Activated B cell treated with CpG ODN at 0.5 μM for 24 hours (primary cell): ENCODE measurements at regions not wholly inside any gene's neighbourhood (a gene's known extent, or its start where the extent isn't known, plus 50 kb on each side); places are given as distances from the start of the nearest gene placed in this dataset.

Experiments used
- ATAC-seq: fragments of 200-7000 bp; cut with Tn5 transposase; one replicate; pipeline ENCODE4 v1.10.0; 2021; ENCODE audit warnings: low read depth, mild to moderate bottlenecking, moderate library complexity
- CTCF ChIA-PET: fragments of 350-600 bp; sonication (Branson Sonifier 250); formaldehyde crosslinking; loops from one replicate; lab custom pipeline; 2021; ENCODE audit warnings: antibody characterized with exemption; lab: Charles Lee
- POLR2A ChIA-PET: fragments of 350-600 bp; sonication (Branson Sonifier 250); formaldehyde crosslinking; loops from one replicate; lab custom pipeline; 2021; ENCODE audit warnings: antibody characterized with exemption; lab: Charles Lee
- DNase-seq: peaks from one replicate; pipeline ENCODE4 v3.0.0; 2022
- H3K27ac Mint-ChIP-seq: one replicate; pipeline ENCODE4 v1.8.0; 2020; ENCODE audit warnings: mixed read lengths
- H3K27me3 Mint-ChIP-seq: one replicate; pipeline ENCODE4 v1.8.0; 2021; ENCODE audit warnings: mixed read lengths
- H3K36me3 Mint-ChIP-seq: one replicate; pipeline ENCODE4 v1.8.0; 2021; ENCODE audit warnings: low read depth, mixed read lengths
- H3K4me1 Mint-ChIP-seq: one replicate; pipeline ENCODE4 v1.8.0; 2021; ENCODE audit warnings: mixed read lengths
- H3K4me3 Mint-ChIP-seq: one replicate; pipeline ENCODE4 v1.8.0; 2020; ENCODE audit warnings: mild to moderate bottlenecking, mixed read lengths
- H3K9me3 Mint-ChIP-seq: one replicate; pipeline ENCODE4 v1.8.0; 2020; ENCODE audit warnings: mixed read lengths
- intact Hi-C: fragments of 100-400 bp; cut with micrococcal nuclease; formaldehyde crosslinking; loops from one replicate; pipeline ENCODE4 v1.15.1; 2024
- TF ChIP-seq, protein P1 (sequence below): fragments of 200-600 bp; IDR thresholded peaks from one replicate; pipeline ENCODE4 v1.8.0; 2022; ENCODE audit warnings: antibody characterized with exemption, mild to moderate bottlenecking

DNA sequence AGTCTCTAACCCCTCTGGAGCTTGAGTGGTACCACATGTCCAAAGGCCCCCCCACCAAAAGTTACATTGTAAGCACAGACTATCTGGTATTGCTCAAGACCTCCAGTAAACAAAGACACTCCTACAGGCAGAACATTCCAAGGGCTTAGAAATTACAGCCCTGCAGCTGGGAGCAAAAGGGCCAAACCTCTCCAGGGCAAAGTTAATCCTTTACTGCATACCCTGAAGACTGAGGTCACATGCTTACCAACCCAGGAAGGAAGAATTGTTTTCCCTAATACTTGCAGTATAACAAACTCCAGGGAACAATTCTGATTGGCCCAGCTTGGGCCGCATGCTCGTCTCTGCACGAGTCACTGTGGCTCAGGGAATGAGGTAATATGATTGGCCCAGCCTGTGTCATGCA is 266.1 kb upstream of the NR2F2 start:
- Mint-ChIP-seq H3K36me3 (no peaks in the 10 kb centered on the region), H3K4me3 (no peak overlapping the region), H3K9me3 (peaks cover 3% of the 10 kb centered on the region), H3K27ac (no peak overlapping the region), H3K4me1 (peaks cover 6% of the 10 kb centered on the region), H3K27me3 (no peaks in the 10 kb centered on the region)
- DNase-seq = no peak
- intact Hi-C loops = no loop called here
- TF ChIP-seq, protein P1, sequence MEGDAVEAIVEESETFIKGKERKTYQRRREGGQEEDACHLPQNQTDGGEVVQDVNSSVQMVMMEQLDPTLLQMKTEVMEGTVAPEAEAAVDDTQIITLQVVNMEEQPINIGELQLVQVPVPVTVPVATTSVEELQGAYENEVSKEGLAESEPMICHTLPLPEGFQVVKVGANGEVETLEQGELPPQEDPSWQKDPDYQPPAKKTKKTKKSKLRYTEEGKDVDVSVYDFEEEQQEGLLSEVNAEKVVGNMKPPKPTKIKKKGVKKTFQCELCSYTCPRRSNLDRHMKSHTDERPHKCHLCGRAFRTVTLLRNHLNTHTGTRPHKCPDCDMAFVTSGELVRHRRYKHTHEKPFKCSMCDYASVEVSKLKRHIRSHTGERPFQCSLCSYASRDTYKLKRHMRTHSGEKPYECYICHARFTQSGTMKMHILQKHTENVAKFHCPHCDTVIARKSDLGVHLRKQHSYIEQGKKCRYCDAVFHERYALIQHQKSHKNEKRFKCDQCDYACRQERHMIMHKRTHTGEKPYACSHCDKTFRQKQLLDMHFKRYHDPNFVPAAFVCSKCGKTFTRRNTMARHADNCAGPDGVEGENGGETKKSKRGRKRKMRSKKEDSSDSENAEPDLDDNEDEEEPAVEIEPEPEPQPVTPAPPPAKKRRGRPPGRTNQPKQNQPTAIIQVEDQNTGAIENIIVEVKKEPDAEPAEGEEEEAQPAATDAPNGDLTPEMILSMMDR = no peak
- ChIA-PET CTCF (no interaction called here), POLR2A (no interaction called here)
- ATAC-seq = no peak

- CTCF ChIA-PET = no interaction called here
- no peaks in the 10 kb centered on the region for H3K27me3 Mint-ChIP-seq
- H3K4me3 Mint-ChIP-seq = no peak overlapping the region
- H3K9me3 Mint-ChIP-seq = peaks cover 3% of the 10 kb centered on the region
- no peaks in the 10 kb centered on the region for H3K36me3 Mint-ChIP-seq
- H3K4me1 Mint-ChIP-seq = no peaks in the 10 kb centered on the region
- POLR2A ChIA-PET = no interaction called here
- intact Hi-C loops = no loop called here
- DNase-seq = no peak
- no peak for ATAC-seq
- TF ChIP-seq, protein P1 = no peak
- H3K27ac Mint-ChIP-seq = no peak overlapping the region
Measured at GRCh38 chr15:96066126-96066525, 264.4 kb upstream of the NR2F2 start.

GRCh38 chr15:96066852-96067495 is 263.5 kb upstream of the NR2F2 start:
- Mint-ChIP-seq H3K27ac (no peak overlapping the region), H3K4me3 (no peak overlapping the region), H3K27me3 (no peaks in the 10 kb centered on the region), H3K4me1 (no peaks in the 10 kb centered on the region), H3K9me3 (peaks cover under 1% of the 10 kb centered on the region), H3K36me3 (no peaks in the 10 kb centered on the region)
- TF ChIP-seq, protein P1 = no peak
- ChIA-PET POLR2A (no interaction called here), CTCF (no interaction called here)
- intact Hi-C loops = no loop called here
- DNase-seq (no peak), ATAC-seq (no peak)

- ATAC-seq = no peak
Measured at GRCh38 chr15:96067677-96068076, 262.8 kb upstream of the NR2F2 start.

DNA sequence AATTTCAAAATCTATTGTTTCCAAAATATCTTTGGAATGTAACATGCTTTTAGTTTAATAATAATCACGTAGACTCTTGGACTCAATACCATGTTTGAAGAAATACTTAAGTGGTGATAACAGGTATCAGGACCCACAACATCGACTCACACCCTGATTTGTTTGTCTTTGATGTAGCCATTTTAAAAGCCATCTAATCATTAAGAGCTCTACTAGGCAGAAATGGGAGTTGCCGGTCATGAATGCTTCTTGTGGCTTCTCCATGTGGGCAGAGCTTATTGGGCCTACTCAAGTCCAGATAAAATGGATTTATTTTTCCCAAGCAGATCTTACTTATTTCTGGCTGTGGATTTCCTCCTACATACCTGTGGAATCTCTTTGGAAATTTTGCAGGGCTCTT is 261.6 kb upstream of the NR2F2 start:
- Mint-ChIP-seq H3K36me3 (no peaks in the 10 kb centered on the region), H3K4me1 (no peaks in the 10 kb centered on the region), H3K9me3 (peaks cover 2% of the 10 kb centered on the region), H3K4me3 (no peak overlapping the region), H3K27me3 (no peaks in the 10 kb centered on the region), H3K27ac (no peak overlapping the region)
- TF ChIP-seq, protein P1 = no peak
- no peak for DNase-seq
- ATAC-seq = no peak
- ChIA-PET CTCF (no interaction called here), POLR2A (no interaction called here)
- intact Hi-C loops = no loop called here

More at GRCh38 chr15:96067677-96068076, 262.8 kb upstream of the NR2F2 start:
- Mint-ChIP-seq H3K9me3 (peaks cover 2% of the 10 kb centered on the region), H3K4me3 (no peak overlapping the region), H3K27me3 (no peaks in the 10 kb centered on the region), H3K27ac (no peak overlapping the region), H3K4me1 (no peaks in the 10 kb centered on the region), H3K36me3 (no peaks in the 10 kb centered on the region)
- POLR2A ChIA-PET = no interaction called here
- intact Hi-C loops = no loop called here
- no peak for DNase-seq
- CTCF ChIA-PET = no interaction called here
- TF ChIP-seq, protein P1 = no peak
